ENCODE measurements at regions not wholly inside any gene's neighbourhood (a gene's known extent, or its start where the extent isn't known, plus 50 kb on each side); places are given as distances from the start of the nearest gene placed in this dataset.

- H3K9me3 ChIP-seq (ENCODE audit: low read depth), result no peaks in the 10 kb centered on the region
- H3K36me3 ChIP-seq (replicated peaks; ENCODE audit: insufficient read depth, low read depth), result no peaks in the 10 kb centered on the region
- 92% methylated on average over 6 of the region's 6 CpGs for WGBS (ENCODE audit: low lambda C conversion rate, missing lambda C conversion rate)
- no peaks in the 10 kb centered on the region for H3K9me2 ChIP-seq (replicated peaks; ENCODE audit: insufficient read depth)
- H3K4me1 ChIP-seq (ENCODE audit: insufficient read depth), result no peaks in the 10 kb centered on the region
- H3K79me2 ChIP-seq, result no peaks in the 10 kb centered on the region
- no peak overlapping the region for H3K27ac ChIP-seq
- H4K20me1 ChIP-seq (ENCODE audit: insufficient read depth, poor library complexity, severe bottlenecking), result no peaks in the 10 kb centered on the region
- H2AFZ ChIP-seq, result no peak overlapping the region
- no peaks in the 10 kb centered on the region for H3K27me3 ChIP-seq
- H3K4me2 ChIP-seq, result no peak overlapping the region
- TF ChIP-seq EZH2phosphoT487 (IDR thresholded peaks at IDR 0.05; ENCODE audit: low read depth, severe bottlenecking, unreplicated experiment) (no peak), CTCF (IDR thresholded peaks at IDR 0.05; ENCODE audit: poor library complexity) (no peak), EZH2 (IDR thresholded peaks at IDR 0.05; ENCODE audit: borderline replicate concordance) (no peak)
- no peak overlapping the region for H3K4me3 ChIP-seq
- DNase-seq (ENCODE audit: low spot score), result no peak
Measured at GRCh38 chr18:11520536-11520935, 88.9 kb upstream of the SLC35G4 start.

- no peaks in the 10 kb centered on the region for H4K20me1 ChIP-seq (ENCODE audit: insufficient read depth, poor library complexity, severe bottlenecking)
- no peak overlapping the region for H3K4me3 ChIP-seq
- H3K4me2 ChIP-seq, result no peak overlapping the region
- no peaks in the 10 kb centered on the region for H3K36me3 ChIP-seq (replicated peaks; ENCODE audit: insufficient read depth, low read depth)
- H3K27ac ChIP-seq, result no peak overlapping the region
- peak; percentile 73 for DNase-seq (ENCODE audit: low spot score)
- H3K9me3 ChIP-seq (ENCODE audit: low read depth), result no peaks in the 10 kb centered on the region
- WGBS (ENCODE audit: low lambda C conversion rate, missing lambda C conversion rate), result 55% methylated on average over 24 of the region's 24 CpGs
- no peaks in the 10 kb centered on the region for H3K79me2 ChIP-seq
- no peak for TF ChIP-seq EZH2phosphoT487 (IDR thresholded peaks at IDR 0.05; ENCODE audit: low read depth, severe bottlenecking, unreplicated experiment)
- no peak for TF ChIP-seq EZH2 (IDR thresholded peaks at IDR 0.05; ENCODE audit: borderline replicate concordance)
- TF ChIP-seq CTCF (IDR thresholded peaks at IDR 0.05; ENCODE audit: poor library complexity), result peak; percentile 64
- H3K4me1 ChIP-seq (ENCODE audit: insufficient read depth), result no peaks in the 10 kb centered on the region
- H2AFZ ChIP-seq, result no peak overlapping the region
- no peaks in the 10 kb centered on the region for H3K9me2 ChIP-seq (replicated peaks; ENCODE audit: insufficient read depth)
- H3K27me3 ChIP-seq, result no peaks in the 10 kb centered on the region
Measured at GRCh38 chr18:11518788-11519685, 90.4 kb upstream of the SLC35G4 start.

GRCh38 chr18:11517704-11518103 is 91.7 kb upstream of the SLC35G4 start:
- 84% methylated on average over 3 of the region's 3 CpGs for WGBS (ENCODE audit: low lambda C conversion rate, missing lambda C conversion rate)
- H3K4me3 ChIP-seq, result no peak overlapping the region
- no peak for DNase-seq (ENCODE audit: low spot score)

More at GRCh38 chr18:11517704-11518103, 91.7 kb upstream of the SLC35G4 start:
- Histone ChIP-seq H3K9me3 (ENCODE audit: low read depth) (no peaks in the 10 kb centered on the region), H2AFZ (no peak overlapping the region), H3K4me2 (no peak overlapping the region), H3K27ac (no peak overlapping the region), H4K20me1 (ENCODE audit: insufficient read depth, poor library complexity, severe bottlenecking) (no peaks in the 10 kb centered on the region), H3K79me2 (no peaks in the 10 kb centered on the region), H3K9me2 (replicated peaks; ENCODE audit: insufficient read depth) (no peaks in the 10 kb centered on the region), H3K27me3 (no peaks in the 10 kb centered on the region), H3K4me1 (ENCODE audit: insufficient read depth) (no peaks in the 10 kb centered on the region), H3K36me3 (replicated peaks; ENCODE audit: insufficient read depth, low read depth) (no peaks in the 10 kb centered on the region)
- TF ChIP-seq CTCF (IDR thresholded peaks at IDR 0.05; ENCODE audit: poor library complexity) (no peak), EZH2 (IDR thresholded peaks at IDR 0.05; ENCODE audit: borderline replicate concordance) (no peak), EZH2phosphoT487 (IDR thresholded peaks at IDR 0.05; ENCODE audit: low read depth, severe bottlenecking, unreplicated experiment) (no peak)

Measured in hepatocyte (in vitro differentiated cells).